HG02884 (cell line): ENCODE measurements at regions not wholly inside any gene's neighbourhood (a gene's known extent, or its start where the extent isn't known, plus 50 kb on each side); places are given as distances from the start of the nearest gene placed in this dataset.

Source experiments
- ATAC-seq: cut with Tn5 transposase; IDR thresholded peaks from one replicate; pipeline ENCODE4 v1.9.1; 2021; ENCODE audit warnings: mild to moderate bottlenecking, moderate library complexity; ENCODE audit not compliant: unreplicated experiment

- ATAC-seq = no peak
Measured at GRCh38 chr1:95966866-95967265, 732.9 kb downstream of the RWDD3 start.

- ATAC-seq = no peak
Measured at GRCh38 chr1:95974586-95974985, 740.6 kb downstream of the RWDD3 start.

- no peak for ATAC-seq
Measured at GRCh38 chr1:95982711-95983110, 738.9 kb upstream of the PTBP2 start.

GRCh38 chr1:95983831-95984230 is 737.8 kb upstream of the PTBP2 start:
- ATAC-seq = no peak

GRCh38 chr1:95984798-95985374 is 736.7 kb upstream of the PTBP2 start:
- no peak for ATAC-seq

- no peak for ATAC-seq
Measured at GRCh38 chr1:95990033-95990432, 731.6 kb upstream of the PTBP2 start.

- no peak for ATAC-seq
Measured at GRCh38 chr1:95991787-95992520, 729.6 kb upstream of the PTBP2 start.

- no peak for ATAC-seq
Measured at GRCh38 chr1:95994643-95995042, 726.9 kb upstream of the PTBP2 start.

- ATAC-seq = no peak
Measured at GRCh38 chr1:96002201-96002600, 719.4 kb upstream of the PTBP2 start.

- ATAC-seq = no peak
Measured at GRCh38 chr1:96002969-96003964, 718.3 kb upstream of the PTBP2 start.

GRCh38 chr1:96009831-96010434 is 711.7 kb upstream of the PTBP2 start:
- ATAC-seq = no peak

- no peak for ATAC-seq
Measured at GRCh38 chr1:96011606-96012005, 710.0 kb upstream of the PTBP2 start.

- ATAC-seq = no peak
Measured at GRCh38 chr1:96016219-96016618, 705.4 kb upstream of the PTBP2 start.

GRCh38 chr1:96020378-96020777 is 701.2 kb upstream of the PTBP2 start:
- no peak for ATAC-seq

- no peak for ATAC-seq
Measured at GRCh38 chr1:96025062-96025461, 696.5 kb upstream of the PTBP2 start.

GRCh38 chr1:96028071-96028470 is 693.5 kb upstream of the PTBP2 start:
- ATAC-seq = no peak

- no peak for ATAC-seq
Measured at GRCh38 chr1:96030312-96030711, 691.3 kb upstream of the PTBP2 start.

GRCh38 chr1:96034006-96034405 is 687.6 kb upstream of the PTBP2 start:
- ATAC-seq = no peak

GRCh38 chr1:96036763-96037162 is 684.8 kb upstream of the PTBP2 start:
- ATAC-seq = no peak

GRCh38 chr1:96038636-96039035 is 682.9 kb upstream of the PTBP2 start:
- no peak for ATAC-seq

GRCh38 chr1:96039910-96040309 is 681.7 kb upstream of the PTBP2 start:
- no peak for ATAC-seq
